ENCODE measurements at regions not wholly inside any gene's neighbourhood (a gene's known extent, or its start where the extent isn't known, plus 50 kb on each side); places are given as distances from the start of the nearest gene placed in this dataset.

DNA sequence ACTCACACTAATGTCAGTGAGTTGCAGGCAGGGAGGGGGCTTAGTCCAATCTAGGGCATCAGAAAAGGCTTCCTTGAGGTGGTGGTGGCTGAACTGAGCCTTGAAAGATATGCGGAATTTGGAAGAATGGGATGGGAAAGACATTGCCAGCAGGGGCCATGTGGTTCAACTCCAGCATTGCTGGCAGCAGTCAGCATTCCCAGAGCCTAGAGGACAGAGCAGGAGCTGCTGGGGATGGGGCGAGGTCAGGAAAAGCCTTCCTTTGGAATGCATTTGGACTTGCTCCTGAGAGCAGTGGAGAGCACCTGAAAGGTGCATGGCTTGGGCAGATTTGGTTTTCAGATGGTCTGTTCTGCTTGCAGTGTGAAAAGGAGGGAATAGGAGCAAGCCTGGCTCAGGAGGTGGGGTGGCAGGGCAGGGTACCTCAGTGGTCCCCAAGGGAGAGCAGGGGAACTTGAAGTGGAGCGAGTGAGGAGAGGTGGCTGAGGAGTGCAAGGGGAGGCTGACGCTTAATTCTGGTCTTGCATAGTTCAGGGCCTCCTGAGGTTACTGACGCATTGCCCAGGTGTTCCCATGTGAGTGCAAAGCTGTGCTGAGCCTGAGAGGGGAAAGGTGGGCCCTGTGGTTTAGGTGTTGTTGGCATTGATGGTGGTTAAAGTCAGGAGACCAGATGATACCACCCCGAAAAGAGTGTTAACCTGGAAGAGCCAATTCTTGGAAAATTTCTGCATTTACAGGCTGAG, 112.1 kb upstream of the MGAT5 start:
- peaks cover 0 to 26% (median 5%) of the 10 kb centered on the region in 4 donors for H3K4me1 ChIP-seq
- no peak for ATAC-seq

DNA sequence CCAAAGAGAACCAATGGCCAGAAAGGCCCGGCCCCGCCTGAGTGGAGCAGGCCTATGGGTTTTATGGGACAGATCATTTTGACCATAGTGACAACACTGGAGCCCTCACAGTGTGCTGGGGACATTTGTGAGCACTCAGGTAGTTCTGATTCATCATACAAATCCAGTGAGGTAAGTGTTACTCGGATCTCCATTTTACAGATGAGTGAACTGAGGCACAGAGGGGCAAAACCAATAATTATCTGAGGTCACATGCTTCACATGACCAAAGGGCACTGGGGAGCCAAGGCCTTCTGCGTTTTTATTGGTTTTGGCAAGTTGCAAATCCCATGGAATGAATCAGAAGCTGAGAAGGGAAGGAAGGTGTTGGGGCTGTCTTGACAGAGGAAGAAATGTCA, 111.5 kb upstream of the MGAT5 start:
- intact Hi-C loops (cut with DNase I): no loop called here
- DNase-seq: no peak
- ATAC-seq: no peak
- TF ChIP-seq, protein P1, sequence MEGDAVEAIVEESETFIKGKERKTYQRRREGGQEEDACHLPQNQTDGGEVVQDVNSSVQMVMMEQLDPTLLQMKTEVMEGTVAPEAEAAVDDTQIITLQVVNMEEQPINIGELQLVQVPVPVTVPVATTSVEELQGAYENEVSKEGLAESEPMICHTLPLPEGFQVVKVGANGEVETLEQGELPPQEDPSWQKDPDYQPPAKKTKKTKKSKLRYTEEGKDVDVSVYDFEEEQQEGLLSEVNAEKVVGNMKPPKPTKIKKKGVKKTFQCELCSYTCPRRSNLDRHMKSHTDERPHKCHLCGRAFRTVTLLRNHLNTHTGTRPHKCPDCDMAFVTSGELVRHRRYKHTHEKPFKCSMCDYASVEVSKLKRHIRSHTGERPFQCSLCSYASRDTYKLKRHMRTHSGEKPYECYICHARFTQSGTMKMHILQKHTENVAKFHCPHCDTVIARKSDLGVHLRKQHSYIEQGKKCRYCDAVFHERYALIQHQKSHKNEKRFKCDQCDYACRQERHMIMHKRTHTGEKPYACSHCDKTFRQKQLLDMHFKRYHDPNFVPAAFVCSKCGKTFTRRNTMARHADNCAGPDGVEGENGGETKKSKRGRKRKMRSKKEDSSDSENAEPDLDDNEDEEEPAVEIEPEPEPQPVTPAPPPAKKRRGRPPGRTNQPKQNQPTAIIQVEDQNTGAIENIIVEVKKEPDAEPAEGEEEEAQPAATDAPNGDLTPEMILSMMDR (IDR thresholded peaks at IDR 0.05): no peak
- no peak for TF ChIP-seq POLR2A (IDR thresholded peaks at IDR 0.05)
- H3K4me1 ChIP-seq: peaks cover 0 to 21% (median 5%) of the 10 kb centered on the region in 4 donors
- no peak overlapping the region for H3K27ac ChIP-seq
- H3K36me3 ChIP-seq: no peaks in the 10 kb centered on the region
- H3K27me3 ChIP-seq: no peaks in the 10 kb centered on the region
- H3K9me3 ChIP-seq: no peaks in the 10 kb centered on the region
- WGBS (ENCODE audit: insufficient coverage, low coverage, low lambda C conversion rate, missing lambda C conversion rate): 68% methylated on average over 4 of the region's 4 CpGs
- H3K4me3 ChIP-seq: no peak overlapping the region

More for the DNA sequence above, 112.1 kb upstream of the MGAT5 start:
- TF ChIP-seq, protein P1 (IDR thresholded peaks at IDR 0.05): no peak
- TF ChIP-seq POLR2A (IDR thresholded peaks at IDR 0.05): no peak
- DNase-seq: no peak
- Histone ChIP-seq H3K27me3 (no peaks in the 10 kb centered on the region), H3K4me3 (no peak overlapping the region), H3K36me3 (no peaks in the 10 kb centered on the region), H3K9me3 (no peaks in the 10 kb centered on the region), H3K27ac (no peak overlapping the region)
- intact Hi-C loops (cut with DNase I): no loop called here
- 76% methylated on average over 6 of the region's 6 CpGs for WGBS (ENCODE audit: insufficient coverage, low coverage, low lambda C conversion rate, missing lambda C conversion rate)

DNA sequence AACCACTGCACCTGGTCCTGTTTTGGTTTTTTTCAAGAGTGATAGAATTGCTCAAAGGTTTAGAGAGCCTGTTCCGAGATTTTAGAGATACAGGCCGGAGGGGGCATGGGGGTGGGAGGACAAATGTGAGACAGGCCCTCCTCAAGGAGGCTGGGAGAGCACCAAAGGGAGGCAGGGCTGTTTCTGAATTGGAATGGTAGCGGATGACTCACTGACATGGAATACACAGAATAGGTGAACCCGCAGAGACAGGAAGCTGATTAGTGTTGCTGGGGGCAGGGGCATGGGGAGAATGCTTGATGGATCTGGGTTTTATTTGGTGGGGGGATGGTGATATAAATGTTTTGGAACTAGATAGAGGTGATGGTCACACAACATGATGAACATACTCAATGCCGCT, 111.0 kb upstream of the MGAT5 start:
- Histone ChIP-seq H3K4me1 (peaks cover 0 to 21% (median 5%) of the 10 kb centered on the region in 4 donors), H3K27ac (no peak overlapping the region), H3K36me3 (no peaks in the 10 kb centered on the region), H3K27me3 (no peaks in the 10 kb centered on the region), H3K4me3 (no peak overlapping the region), H3K9me3 (no peaks in the 10 kb centered on the region)
- intact Hi-C loops (cut with DNase I): no loop called here
- no peak for TF ChIP-seq POLR2A (IDR thresholded peaks at IDR 0.05)
- TF ChIP-seq, protein P1 (IDR thresholded peaks at IDR 0.05): no peak
- WGBS (ENCODE audit: insufficient coverage, low coverage, low lambda C conversion rate, missing lambda C conversion rate): 100% methylated on average over 5 of the region's 5 CpGs
- DNase-seq: no peak
- ATAC-seq: no peak

DNA sequence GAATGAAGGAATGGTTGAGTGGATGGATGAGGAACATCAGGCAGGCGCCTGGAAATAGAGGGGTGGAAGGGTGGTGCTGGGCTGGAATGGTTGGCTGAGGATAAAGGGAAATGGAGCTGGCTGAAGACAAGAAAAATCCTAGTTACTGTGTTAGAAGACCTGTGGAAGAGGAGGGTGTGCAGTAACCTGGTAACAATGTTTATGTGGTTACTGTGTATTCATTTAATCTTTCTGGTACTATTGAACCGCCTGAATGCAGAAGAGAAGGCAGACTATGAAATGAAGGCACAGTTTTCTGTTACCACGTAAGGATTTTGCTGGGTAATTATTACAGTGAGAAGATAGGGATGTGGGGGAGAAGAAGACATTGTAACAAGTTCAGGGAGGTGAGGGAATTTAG, 110.3 kb upstream of the MGAT5 start:
- H3K4me3 ChIP-seq: no peak overlapping the region
- H3K9me3 ChIP-seq: no peaks in the 10 kb centered on the region
- WGBS (ENCODE audit: insufficient coverage, low coverage, low lambda C conversion rate, missing lambda C conversion rate): 92% methylated on average over 3 of the region's 3 CpGs
- H3K27ac ChIP-seq: no peak overlapping the region
- no peaks in the 10 kb centered on the region for H3K27me3 ChIP-seq
- no peak for TF ChIP-seq POLR2A (IDR thresholded peaks at IDR 0.05)
- TF ChIP-seq, protein P1 (IDR thresholded peaks at IDR 0.05): no peak
- peaks cover 0 to 21% (median 5%) of the 10 kb centered on the region in 4 donors for H3K4me1 ChIP-seq
- ATAC-seq (no peak), DNase-seq (no peak)
- H3K36me3 ChIP-seq: no peaks in the 10 kb centered on the region
- intact Hi-C loops (cut with DNase I): no loop called here

Data from right lobe of liver (tissue), 6 donors.